ENCODE measurements at regions not wholly inside any gene's neighbourhood (a gene's known extent, or its start where the extent isn't known, plus 50 kb on each side); places are given as distances from the start of the nearest gene placed in this dataset.

- no peak overlapping the region for H3K4me2 ChIP-seq (ENCODE audit: low read length)
- ChIA-PET CTCF (no interaction called here), RAD21 (ENCODE audit: low non-redundant PET in 1 of 2, low total read pairs in 2 of 2, uncharacterized antibody in 2 of 2, unreplicated experiment in 2 of 2) (no interaction called here), POLR2A (no interaction called here)
- H4K20me1 ChIP-seq (ENCODE audit: insufficient read depth), result no peaks in the 10 kb centered on the region
- H3K27ac ChIP-seq (ENCODE audit: low read depth, low read length), result no peak overlapping the region
- no peak for DNase-seq (ENCODE audit: low read depth, low spot score)
- no peaks in the 10 kb centered on the region for H3K9me2 ChIP-seq (ENCODE audit: insufficient read depth)
- no peak overlapping the region for H3K9ac ChIP-seq (ENCODE audit: low read length)
- no peaks in the 10 kb centered on the region for H3K36me3 ChIP-seq (ENCODE audit: control insufficient read depth in 1 of 2, insufficient read depth in 2 of 2, low read length in 2 of 2)
- H3K79me2 ChIP-seq (ENCODE audit: insufficient read depth, low read length), result no peaks in the 10 kb centered on the region
- BruUV-seq (replicated peaks), result no TSS peak
- no peak overlapping the region for H3K4me3 ChIP-seq (replicated peaks in 1 of 2; ENCODE audit: low read depth in 1 of 2, low read length in 2 of 2)
- no peak for ATAC-seq
- intact Hi-C loops (cut with micrococcal nuclease), result no loop called here
- H2AFZ ChIP-seq (ENCODE audit: low read depth, low read length, poor library complexity, severe bottlenecking), result no peak overlapping the region
- TF ChIP-seq POLR2AphosphoS5 (IDR thresholded peaks at IDR 0.05; ENCODE audit: low read depth, low read length), result no peak
- TF ChIP-seq ZFX (IDR thresholded peaks at IDR 0.05), result no peak
- no peak for TF ChIP-seq YY1 (IDR thresholded peaks at IDR 0.05; ENCODE audit: extremely low read depth, insufficient replicate concordance, low read depth, low read length)
- TF ChIP-seq TCF7L2 (IDR thresholded peaks at IDR 0.05; ENCODE audit: borderline replicate concordance, extremely low read depth, insufficient read depth, insufficient read length), result no peak
- TF ChIP-seq SIN3A (IDR thresholded peaks at IDR 0.05; ENCODE audit: low read depth), result no peak
- no peak for TF ChIP-seq ATF3 (IDR thresholded peaks at IDR 0.05)
- no peak for TF ChIP-seq ZNF274 (IDR thresholded peaks at IDR 0.05; ENCODE audit: low read depth, low read length)
- no peak for TF ChIP-seq CEBPB (IDR thresholded peaks at IDR 0.05; ENCODE audit: low read depth)
- TF ChIP-seq ELF1 (IDR thresholded peaks at IDR 0.05; ENCODE audit: borderline replicate concordance, low read depth), result no peak
- TF ChIP-seq POLR2A (IDR thresholded peaks at IDR 0.05; ENCODE audit: borderline replicate concordance, extremely low read depth, insufficient read depth, insufficient read length), result no peak
- no peak for TF ChIP-seq MAX (IDR thresholded peaks at IDR 0.05)
- TF ChIP-seq FOSL1 (IDR thresholded peaks at IDR 0.05; ENCODE audit: low read depth), result no peak
- TF ChIP-seq SRF (IDR thresholded peaks at IDR 0.05; ENCODE audit: low read depth), result no peak
- no peak for TF ChIP-seq CBX3 (IDR thresholded peaks at IDR 0.05; ENCODE audit: low read depth)
- no peak for TF ChIP-seq EZH2 (IDR thresholded peaks at IDR 0.05)
- no peak for TF ChIP-seq JUND (IDR thresholded peaks at IDR 0.05)
- TF ChIP-seq RAD21 (IDR thresholded peaks at IDR 0.05; ENCODE audit: low read depth), result no peak
- no peak for TF ChIP-seq SP1 (IDR thresholded peaks at IDR 0.05; ENCODE audit: low read depth)
- no peaks in the 10 kb centered on the region for H3K4me1 ChIP-seq (ENCODE audit: control insufficient read depth in 1 of 2, insufficient read depth in 2 of 2, low read length in 2 of 2)
- H3K9me3 ChIP-seq (ENCODE audit: control insufficient read depth in 1 of 2, insufficient read depth in 1 of 2, low read depth in 1 of 2, low read length in 2 of 2), result no peaks in the 10 kb centered on the region
- H3K27me3 ChIP-seq (ENCODE audit: insufficient read depth, low read length), result no peaks in the 10 kb centered on the region
Observed at GRCh38 chr13:44860454-44860853, 128.8 kb downstream of the NUFIP1 start.

Data from HCT116 (cell line).